ENCODE measurements at regions not wholly inside any gene's neighbourhood (a gene's known extent, or its start where the extent isn't known, plus 50 kb on each side); places are given as distances from the start of the nearest gene placed in this dataset.

DNA sequence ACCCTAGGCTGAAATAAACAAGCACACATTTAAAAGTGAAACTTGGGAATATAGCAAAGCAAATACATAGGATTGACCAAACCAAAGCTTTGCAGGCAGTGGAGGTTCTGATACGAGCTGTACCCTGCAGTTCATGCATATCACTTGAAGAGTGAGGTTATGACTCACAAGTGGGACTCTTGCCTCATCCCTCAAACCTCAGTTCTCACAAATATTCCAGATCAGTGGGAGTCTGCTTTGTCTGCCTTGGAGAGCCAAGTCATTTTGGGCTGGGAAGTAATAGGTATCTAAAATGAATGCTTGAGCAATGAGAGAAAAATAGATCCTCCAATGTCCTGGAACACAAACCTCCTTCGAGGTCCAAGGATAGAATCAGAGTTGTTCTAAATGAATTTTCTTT is 116.4 kb downstream of the LRIG3 start:
- Histone ChIP-seq H3K4me1 (no peaks in the 10 kb centered on the region), H3K9me3 (no peaks in the 10 kb centered on the region), H3K27ac (no peak overlapping the region), H3K4me3 (no peak overlapping the region), H3K27me3 (ENCODE audit: low read depth) (no peaks in the 10 kb centered on the region), H3K36me3 (no peaks in the 10 kb centered on the region)
- no peak for ATAC-seq
- no peak for DNase-seq
- TF ChIP-seq, protein P1, sequence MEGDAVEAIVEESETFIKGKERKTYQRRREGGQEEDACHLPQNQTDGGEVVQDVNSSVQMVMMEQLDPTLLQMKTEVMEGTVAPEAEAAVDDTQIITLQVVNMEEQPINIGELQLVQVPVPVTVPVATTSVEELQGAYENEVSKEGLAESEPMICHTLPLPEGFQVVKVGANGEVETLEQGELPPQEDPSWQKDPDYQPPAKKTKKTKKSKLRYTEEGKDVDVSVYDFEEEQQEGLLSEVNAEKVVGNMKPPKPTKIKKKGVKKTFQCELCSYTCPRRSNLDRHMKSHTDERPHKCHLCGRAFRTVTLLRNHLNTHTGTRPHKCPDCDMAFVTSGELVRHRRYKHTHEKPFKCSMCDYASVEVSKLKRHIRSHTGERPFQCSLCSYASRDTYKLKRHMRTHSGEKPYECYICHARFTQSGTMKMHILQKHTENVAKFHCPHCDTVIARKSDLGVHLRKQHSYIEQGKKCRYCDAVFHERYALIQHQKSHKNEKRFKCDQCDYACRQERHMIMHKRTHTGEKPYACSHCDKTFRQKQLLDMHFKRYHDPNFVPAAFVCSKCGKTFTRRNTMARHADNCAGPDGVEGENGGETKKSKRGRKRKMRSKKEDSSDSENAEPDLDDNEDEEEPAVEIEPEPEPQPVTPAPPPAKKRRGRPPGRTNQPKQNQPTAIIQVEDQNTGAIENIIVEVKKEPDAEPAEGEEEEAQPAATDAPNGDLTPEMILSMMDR (IDR thresholded peaks at IDR 0.05): no peak
- intact Hi-C loops (cut with DNase I): no loop called here

DNA sequence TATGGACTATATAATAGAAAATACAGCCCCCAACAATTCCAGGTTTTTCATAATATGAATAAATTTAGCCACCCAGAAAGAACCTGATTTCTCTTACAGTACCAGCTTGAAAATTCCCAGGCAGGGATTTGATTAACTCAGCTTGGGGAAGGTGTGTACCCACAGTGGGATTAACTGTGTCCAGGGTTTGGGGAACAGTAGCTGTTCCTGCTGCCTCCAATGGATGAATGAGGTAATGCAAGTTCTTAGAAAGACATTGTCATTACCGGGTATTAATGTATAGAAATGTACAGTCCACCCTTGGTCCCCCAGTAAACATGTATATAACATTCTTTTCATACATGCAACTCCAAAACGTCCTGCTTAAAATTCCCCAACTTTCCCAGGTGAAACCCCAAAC is 115.6 kb downstream of the LRIG3 start:
- ATAC-seq (no peak), DNase-seq (no peak)
- Histone ChIP-seq H3K27me3 (ENCODE audit: low read depth) (no peaks in the 10 kb centered on the region), H3K4me1 (no peaks in the 10 kb centered on the region), H3K9me3 (no peaks in the 10 kb centered on the region), H3K4me3 (no peak overlapping the region), H3K27ac (no peak overlapping the region), H3K36me3 (no peaks in the 10 kb centered on the region)
- intact Hi-C loops (cut with DNase I): no loop called here
- TF ChIP-seq, protein P1 (IDR thresholded peaks at IDR 0.05): no peak

DNA sequence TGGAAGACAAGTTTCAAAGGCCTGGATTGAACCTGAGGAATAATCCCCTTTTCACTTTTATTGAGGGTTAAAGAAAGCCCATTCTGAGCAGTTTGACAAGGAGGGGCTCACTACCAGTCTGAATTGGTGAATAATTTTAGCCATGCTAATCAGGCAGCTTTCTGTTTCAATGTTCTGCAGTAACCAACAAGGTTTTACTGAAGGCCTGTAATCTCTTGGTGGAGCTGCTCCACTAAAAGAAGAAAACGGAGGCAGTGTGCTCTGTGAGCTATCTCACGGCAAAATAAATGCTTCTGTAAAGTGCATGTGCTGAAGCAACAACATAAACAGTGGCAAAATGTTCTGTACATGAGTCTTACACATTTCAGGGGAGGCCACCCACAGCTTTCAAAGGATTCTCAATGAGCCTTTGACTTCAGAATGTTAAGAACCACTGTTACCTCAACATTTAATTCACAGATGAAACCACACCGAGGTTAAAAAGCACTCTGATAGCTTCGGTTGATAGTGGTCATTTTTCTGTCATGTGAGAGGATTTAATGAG is 111.2 kb downstream of the LRIG3 start:
- no peak overlapping the region for H3K27ac ChIP-seq
- no peaks in the 10 kb centered on the region for H3K9me3 ChIP-seq
- H3K4me1 ChIP-seq: no peaks in the 10 kb centered on the region
- H3K27me3 ChIP-seq (ENCODE audit: low read depth): no peaks in the 10 kb centered on the region
- DNase-seq: no peak
- no peak for ATAC-seq
- H3K4me3 ChIP-seq: no peak overlapping the region
- intact Hi-C loops (cut with DNase I): no loop called here
- TF ChIP-seq, protein P1 (IDR thresholded peaks at IDR 0.05): no peak
- H3K36me3 ChIP-seq: no peaks in the 10 kb centered on the region

DNA sequence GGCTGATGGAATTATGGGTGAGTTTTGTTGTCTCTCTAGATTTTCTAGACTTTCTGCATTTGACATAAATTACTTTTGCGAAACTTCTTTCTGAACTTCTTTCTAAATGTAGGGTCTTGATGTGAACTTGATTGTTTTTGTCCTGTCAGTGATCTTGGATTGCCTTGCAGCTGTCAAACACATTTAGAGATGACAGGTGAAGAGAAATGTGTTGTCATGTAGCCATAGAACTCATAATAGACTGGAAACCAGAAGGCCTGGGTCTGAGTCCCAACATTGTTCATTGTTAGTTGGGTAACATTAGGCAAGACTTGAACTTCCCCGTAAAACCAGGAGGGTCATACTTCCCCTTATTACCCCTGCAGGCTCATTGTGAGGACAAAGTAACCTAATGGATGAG is 109.0 kb downstream of the LRIG3 start:
- H3K36me3 ChIP-seq: no peaks in the 10 kb centered on the region
- H3K27me3 ChIP-seq (ENCODE audit: low read depth): no peaks in the 10 kb centered on the region
- no peaks in the 10 kb centered on the region for H3K9me3 ChIP-seq
- no peak overlapping the region for H3K4me3 ChIP-seq
- TF ChIP-seq, protein P1 (IDR thresholded peaks at IDR 0.05): no peak
- ATAC-seq (no peak), DNase-seq (no peak)
- intact Hi-C loops (cut with DNase I): no loop called here
- no peak overlapping the region for H3K27ac ChIP-seq
- no peaks in the 10 kb centered on the region for H3K4me1 ChIP-seq

DNA sequence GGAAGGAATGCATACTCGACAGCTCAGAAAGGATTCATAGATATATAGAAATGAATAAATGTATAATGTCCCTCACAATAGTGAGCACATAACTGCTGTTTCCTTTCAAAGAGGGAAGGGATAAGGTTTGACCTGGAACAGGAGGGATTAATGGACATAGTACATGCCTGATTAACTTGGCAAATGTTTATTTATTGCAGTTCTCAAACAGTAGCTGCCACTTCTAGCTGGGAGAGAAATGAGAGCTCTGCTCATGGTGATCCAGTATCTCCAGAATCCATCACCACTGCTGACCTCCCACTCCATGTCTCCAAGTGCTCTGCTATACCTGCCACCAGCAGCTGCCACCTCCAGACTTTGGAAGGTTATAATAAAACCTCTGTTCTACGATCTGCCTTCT is 108.1 kb downstream of the LRIG3 start:
- intact Hi-C loops (cut with DNase I): no loop called here
- DNase-seq (no peak), ATAC-seq (no peak)
- TF ChIP-seq, protein P1 (IDR thresholded peaks at IDR 0.05): no peak
- Histone ChIP-seq H3K4me1 (no peaks in the 10 kb centered on the region), H3K27me3 (ENCODE audit: low read depth) (no peaks in the 10 kb centered on the region), H3K4me3 (no peak overlapping the region), H3K36me3 (no peaks in the 10 kb centered on the region), H3K27ac (no peak overlapping the region), H3K9me3 (no peaks in the 10 kb centered on the region)

DNA sequence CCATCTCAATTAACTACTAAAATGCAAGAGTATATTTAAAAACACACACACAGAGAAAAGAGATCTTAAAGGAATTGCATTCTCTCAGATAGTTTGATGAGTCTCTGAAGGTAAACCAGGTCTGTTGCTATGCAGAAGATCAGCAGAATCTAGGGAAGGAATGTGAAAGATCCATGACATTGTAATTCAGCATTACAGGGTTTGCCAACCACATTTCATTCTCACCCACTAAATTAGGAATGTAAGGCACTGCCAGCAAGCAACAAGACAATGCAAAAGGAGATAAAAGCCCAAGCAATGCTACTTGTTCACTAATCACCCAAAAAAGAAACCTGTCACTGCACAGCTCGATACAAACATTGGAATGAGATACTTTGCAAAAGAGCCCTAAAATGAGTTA is 106.3 kb downstream of the LRIG3 start:
- Histone ChIP-seq H3K27ac (no peak overlapping the region), H3K27me3 (ENCODE audit: low read depth) (no peaks in the 10 kb centered on the region), H3K4me3 (no peak overlapping the region), H3K36me3 (no peaks in the 10 kb centered on the region), H3K9me3 (no peaks in the 10 kb centered on the region), H3K4me1 (no peaks in the 10 kb centered on the region)
- ATAC-seq: no peak
- TF ChIP-seq, protein P1 (IDR thresholded peaks at IDR 0.05): no peak
- intact Hi-C loops (cut with DNase I): no loop called here
- no peak for DNase-seq
